Lower leg skin (tissue), 3 donors: ENCODE measurements at regions not wholly inside any gene's neighbourhood (a gene's known extent, or its start where the extent isn't known, plus 50 kb on each side); places are given as distances from the start of the nearest gene placed in this dataset.

Experiments
- POLR2A ChIP-seq, 2 donors: fragments of 450-650 bp; IDR thresholded peaks; one replicate each; pipeline ENCODE4 v1.6.1; 2016 to 2017; ENCODE audit warnings: antibody characterized with exemption in 2 of 2, mild to moderate bottlenecking in 1 of 2, moderate library complexity in 1 of 2
- TF ChIP-seq, protein P1 (sequence below), 3 donors: fragments of 450-650 bp; IDR thresholded peaks; one replicate each; pipeline ENCODE4 v1.5.1; 2016; ENCODE audit warnings: antibody characterized with exemption in 3 of 3, mild to moderate bottlenecking in 3 of 3, moderate library complexity in 2 of 3

- no peak for TF ChIP-seq POLR2A (IDR thresholded peaks at IDR 0.05)
- TF ChIP-seq, protein P1, sequence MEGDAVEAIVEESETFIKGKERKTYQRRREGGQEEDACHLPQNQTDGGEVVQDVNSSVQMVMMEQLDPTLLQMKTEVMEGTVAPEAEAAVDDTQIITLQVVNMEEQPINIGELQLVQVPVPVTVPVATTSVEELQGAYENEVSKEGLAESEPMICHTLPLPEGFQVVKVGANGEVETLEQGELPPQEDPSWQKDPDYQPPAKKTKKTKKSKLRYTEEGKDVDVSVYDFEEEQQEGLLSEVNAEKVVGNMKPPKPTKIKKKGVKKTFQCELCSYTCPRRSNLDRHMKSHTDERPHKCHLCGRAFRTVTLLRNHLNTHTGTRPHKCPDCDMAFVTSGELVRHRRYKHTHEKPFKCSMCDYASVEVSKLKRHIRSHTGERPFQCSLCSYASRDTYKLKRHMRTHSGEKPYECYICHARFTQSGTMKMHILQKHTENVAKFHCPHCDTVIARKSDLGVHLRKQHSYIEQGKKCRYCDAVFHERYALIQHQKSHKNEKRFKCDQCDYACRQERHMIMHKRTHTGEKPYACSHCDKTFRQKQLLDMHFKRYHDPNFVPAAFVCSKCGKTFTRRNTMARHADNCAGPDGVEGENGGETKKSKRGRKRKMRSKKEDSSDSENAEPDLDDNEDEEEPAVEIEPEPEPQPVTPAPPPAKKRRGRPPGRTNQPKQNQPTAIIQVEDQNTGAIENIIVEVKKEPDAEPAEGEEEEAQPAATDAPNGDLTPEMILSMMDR (IDR thresholded peaks at IDR 0.05): no peak
Measured at GRCh38 chr6:9126878-9127560, 691.7 kb upstream of the SLC35B3 start.
